ENCODE measurements at regions not wholly inside any gene's neighbourhood (a gene's known extent, or its start where the extent isn't known, plus 50 kb on each side); places are given as distances from the start of the nearest gene placed in this dataset.

GRCh38 chr9:80004714-80005113 lies 432.9 kb downstream of the TLE4 start:
- no peak overlapping the region for H3K4me3 ChIP-seq (replicated peaks in 1 of 3; ENCODE audit: insufficient read depth in 1 of 3, low read depth in 1 of 3, low read length in 3 of 3)
- no TSS peak for BruUV-seq (replicated peaks)
- intact Hi-C loops (cut with micrococcal nuclease) = no loop called here
- H3K9ac ChIP-seq (replicated peaks; ENCODE audit: extremely low read depth, insufficient read depth, low read length) = no peak overlapping the region
- H4K20me1 ChIP-seq (replicated peaks; ENCODE audit: control insufficient read depth, extremely low read depth, insufficient read depth, low read length) = no peaks in the 10 kb centered on the region
- ChIA-PET POLR2A (interaction anchor here (0.6 kb wide), 1 partner anchor 193 kb away, joined by 5 read pairs; no protein-coding TSS in a partner anchor), CTCF (interaction anchor here (1.0 kb wide), 1 partner anchor 129 kb away, joined by 3 read pairs; no protein-coding TSS in a partner anchor)
- H3K9me1 ChIP-seq (replicated peaks; ENCODE audit: control insufficient read depth, extremely low read depth, insufficient read depth, low read length) = no peaks in the 10 kb centered on the region
- no peaks in the 10 kb centered on the region for H3K27me3 ChIP-seq (ENCODE audit: control insufficient read depth in 2 of 2, insufficient read depth in 2 of 2, low read length in 2 of 2)
- no peaks in the 10 kb centered on the region for H3K36me3 ChIP-seq (ENCODE audit: control insufficient read depth in 2 of 2, extremely low read depth in 1 of 2, insufficient read depth in 2 of 2, low read length in 2 of 2)
- FAIRE-seq (no peak), DNase-seq (ENCODE audit: low read depth, low spot score) (peak; percentile 36)
- H3K79me2 ChIP-seq (ENCODE audit: control insufficient read depth, insufficient read depth, low read length) = no peaks in the 10 kb centered on the region
- H3K27ac ChIP-seq (ENCODE audit: insufficient read depth, low read depth, low read length) = no peak overlapping the region
- H3K9me3 ChIP-seq (replicated peaks; ENCODE audit: control insufficient read depth, insufficient read depth, low read length) = no peaks in the 10 kb centered on the region
- H2AFZ ChIP-seq (ENCODE audit: low read depth, low read length) = no peak overlapping the region
- dilution Hi-C loops (cut with MboI; ENCODE audit: extremely low pct_ligation_motif_present, low sequenced_read_pairs) = no loop called here
- H3K4me2 ChIP-seq (ENCODE audit: insufficient read depth, low read length) = no peak overlapping the region
- no peak for TF ChIP-seq CTCF (IDR thresholded peaks at IDR 0.05; ENCODE audit: extremely low read depth in 1 of 2, insufficient read depth in 1 of 2, low read depth in 1 of 2, low read length in 2 of 2)
- TF ChIP-seq GATA2 (IDR thresholded peaks at IDR 0.05; ENCODE audit: insufficient read depth, insufficient read length, low read depth, low read length) = no peak
- no peak for TF ChIP-seq MYC (IDR thresholded peaks at IDR 0.05; ENCODE audit: low read depth, low read length)
- TF ChIP-seq JUN (IDR thresholded peaks at IDR 0.05; ENCODE audit: borderline replicate concordance, insufficient read depth, insufficient read length, low read depth) = no peak
- no peak for TF ChIP-seq POLR2A (IDR thresholded peaks at IDR 0.05; ENCODE audit: low read depth, low read length)
- no peak for TF ChIP-seq FOS (IDR thresholded peaks at IDR 0.05; ENCODE audit: borderline replicate concordance, insufficient read depth, low read length)
- TF ChIP-seq POLR2AphosphoS5 (IDR thresholded peaks at IDR 0.05; ENCODE audit: insufficient read depth, low read depth, low read length) = no peak
- no peak for TF ChIP-seq EZH2 (IDR thresholded peaks at IDR 0.05; ENCODE audit: borderline replicate concordance, low read depth, low read length, severe bottlenecking)
- TF ChIP-seq MAX (IDR thresholded peaks at IDR 0.05; ENCODE audit: insufficient read depth, insufficient read length) = no peak
- no peaks in the 10 kb centered on the region for H3K4me1 ChIP-seq (ENCODE audit: control insufficient read depth, extremely low read depth, insufficient read depth, low read length)
